ENCODE measurements at regions not wholly inside any gene's neighbourhood (a gene's known extent, or its start where the extent isn't known, plus 50 kb on each side); places are given as distances from the start of the nearest gene placed in this dataset.

DNA sequence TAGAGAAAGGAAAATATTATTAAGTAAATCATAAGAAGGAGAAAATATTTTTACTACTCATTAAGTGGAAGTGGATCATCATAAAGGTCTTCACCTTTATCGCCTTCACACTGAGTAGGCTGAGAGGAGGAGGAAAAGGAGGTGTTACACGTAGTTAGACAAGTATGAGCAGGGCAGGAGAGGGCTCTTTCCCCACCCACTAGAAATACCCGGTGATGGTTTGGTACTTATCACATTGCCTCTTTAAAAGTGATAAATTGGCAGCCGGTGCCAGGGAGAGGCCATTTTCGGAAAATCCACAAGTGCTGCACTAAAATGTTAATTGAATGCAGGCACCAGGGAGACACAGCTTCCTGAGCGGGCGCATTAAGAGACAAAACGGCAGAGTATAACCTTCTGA is 598.7 kb upstream of the SOX11 start:
- H3K27me3 Mint-ChIP-seq = no peaks in the 10 kb centered on the region

DNA sequence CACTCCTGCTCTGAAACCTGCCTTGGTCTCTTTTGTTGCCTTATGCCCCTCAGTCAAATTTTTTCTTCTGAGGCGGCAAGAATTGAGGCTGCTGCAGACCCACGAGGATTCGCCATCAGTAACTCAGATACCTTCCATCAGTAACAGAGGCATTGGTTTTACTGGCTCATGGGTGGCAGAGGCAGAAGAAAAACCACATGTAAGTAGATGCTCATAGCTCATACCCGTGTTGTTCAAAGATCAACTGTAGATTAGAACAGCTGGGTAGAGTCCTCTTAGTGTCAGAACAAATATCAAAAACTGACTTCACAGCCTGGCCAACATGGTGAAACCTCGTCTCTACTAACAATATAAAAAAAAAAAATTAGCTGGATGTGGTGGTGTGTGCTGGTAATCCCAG is 598.0 kb upstream of the SOX11 start:
- no peaks in the 10 kb centered on the region for H3K36me3 Mint-ChIP-seq (ENCODE audit: low read depth)
- H3K27me3 Mint-ChIP-seq = no peaks in the 10 kb centered on the region
- POLR2A ChIA-PET = no interaction called here
- H3K4me3 Mint-ChIP-seq = no peak overlapping the region
- DNase-seq = no peak
- ATAC-seq (ENCODE audit: low read depth) = no peak
- H3K4me1 Mint-ChIP-seq = no peaks in the 10 kb centered on the region
- TF ChIP-seq, protein P1, sequence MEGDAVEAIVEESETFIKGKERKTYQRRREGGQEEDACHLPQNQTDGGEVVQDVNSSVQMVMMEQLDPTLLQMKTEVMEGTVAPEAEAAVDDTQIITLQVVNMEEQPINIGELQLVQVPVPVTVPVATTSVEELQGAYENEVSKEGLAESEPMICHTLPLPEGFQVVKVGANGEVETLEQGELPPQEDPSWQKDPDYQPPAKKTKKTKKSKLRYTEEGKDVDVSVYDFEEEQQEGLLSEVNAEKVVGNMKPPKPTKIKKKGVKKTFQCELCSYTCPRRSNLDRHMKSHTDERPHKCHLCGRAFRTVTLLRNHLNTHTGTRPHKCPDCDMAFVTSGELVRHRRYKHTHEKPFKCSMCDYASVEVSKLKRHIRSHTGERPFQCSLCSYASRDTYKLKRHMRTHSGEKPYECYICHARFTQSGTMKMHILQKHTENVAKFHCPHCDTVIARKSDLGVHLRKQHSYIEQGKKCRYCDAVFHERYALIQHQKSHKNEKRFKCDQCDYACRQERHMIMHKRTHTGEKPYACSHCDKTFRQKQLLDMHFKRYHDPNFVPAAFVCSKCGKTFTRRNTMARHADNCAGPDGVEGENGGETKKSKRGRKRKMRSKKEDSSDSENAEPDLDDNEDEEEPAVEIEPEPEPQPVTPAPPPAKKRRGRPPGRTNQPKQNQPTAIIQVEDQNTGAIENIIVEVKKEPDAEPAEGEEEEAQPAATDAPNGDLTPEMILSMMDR (IDR thresholded peaks at IDR 0.05) = no peak
- CTCF ChIA-PET = no interaction called here
- intact Hi-C loops (cut with micrococcal nuclease) = no loop called here
- peaks cover 2% of the 10 kb centered on the region for H3K9me3 Mint-ChIP-seq
- H3K27ac Mint-ChIP-seq = no peak overlapping the region

More for the DNA sequence above, 598.7 kb upstream of the SOX11 start:
- DNase-seq (no peak), ATAC-seq (ENCODE audit: low read depth) (no peak)
- POLR2A ChIA-PET = no interaction called here
- H3K4me1 Mint-ChIP-seq = no peaks in the 10 kb centered on the region
- intact Hi-C loops (cut with micrococcal nuclease) = no loop called here
- no peak overlapping the region for H3K4me3 Mint-ChIP-seq
- peaks cover 2% of the 10 kb centered on the region for H3K9me3 Mint-ChIP-seq
- TF ChIP-seq, protein P1 (IDR thresholded peaks at IDR 0.05) = no peak
- H3K36me3 Mint-ChIP-seq (ENCODE audit: low read depth) = no peaks in the 10 kb centered on the region
- CTCF ChIA-PET = no interaction called here
- H3K27ac Mint-ChIP-seq = no peak overlapping the region

DNA sequence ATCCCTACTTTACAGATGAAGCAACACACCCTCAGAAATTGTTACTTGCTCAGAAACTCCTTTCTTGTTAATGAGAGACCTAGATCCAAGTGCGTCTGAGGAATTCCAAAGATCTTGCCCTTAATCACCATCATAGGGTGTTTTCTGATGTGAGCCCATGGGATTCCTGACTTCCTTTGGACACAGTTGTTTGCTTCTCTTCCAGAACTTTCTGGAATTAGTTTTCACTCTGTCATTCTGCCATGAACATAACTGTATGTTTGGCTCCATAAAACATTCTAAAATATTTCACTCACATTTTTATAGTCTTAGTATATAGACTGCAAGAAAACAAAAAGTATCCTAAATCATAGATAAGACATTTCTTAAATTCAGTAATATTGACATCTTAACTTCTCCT is 593.9 kb upstream of the SOX11 start:
- POLR2A ChIA-PET = no interaction called here

DNA sequence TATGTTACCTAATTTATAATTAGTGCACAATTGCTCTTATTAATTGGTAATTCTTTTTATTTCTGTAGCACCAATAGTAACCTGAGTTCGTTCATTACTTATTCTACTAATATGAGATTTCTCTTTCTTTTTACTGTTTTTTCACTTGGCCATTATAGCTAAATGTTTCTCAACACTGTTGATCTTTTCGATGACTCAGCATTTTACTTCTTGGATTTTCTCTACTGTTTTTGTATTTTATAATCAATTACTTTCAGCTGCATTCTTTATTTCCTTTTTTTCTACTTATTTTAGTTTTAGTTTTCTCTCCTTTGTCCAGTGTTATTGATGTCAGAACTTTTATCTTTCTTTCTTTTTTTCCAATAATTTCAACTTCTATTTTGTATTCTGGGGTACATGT is 589.4 kb upstream of the SOX11 start:
- TF ChIP-seq, protein P1 (IDR thresholded peaks at IDR 0.05) = no peak
- H3K36me3 Mint-ChIP-seq (ENCODE audit: low read depth) = no peaks in the 10 kb centered on the region
- no peak for ATAC-seq (ENCODE audit: low read depth)
- intact Hi-C loops (cut with micrococcal nuclease) = no loop called here
- no peak overlapping the region for H3K27ac Mint-ChIP-seq
- no peak for DNase-seq
- H3K27me3 Mint-ChIP-seq = no peaks in the 10 kb centered on the region
- ChIA-PET CTCF (no interaction called here), POLR2A (no interaction called here)
- H3K4me1 Mint-ChIP-seq = no peaks in the 10 kb centered on the region
- no peak overlapping the region for H3K4me3 Mint-ChIP-seq
- peaks cover 12% of the 10 kb centered on the region for H3K9me3 Mint-ChIP-seq

More for the DNA sequence above, 593.9 kb upstream of the SOX11 start:
- Mint-ChIP-seq H3K27me3 (no peaks in the 10 kb centered on the region), H3K4me3 (no peak overlapping the region), H3K9me3 (peaks cover 5% of the 10 kb centered on the region), H3K36me3 (ENCODE audit: low read depth) (no peaks in the 10 kb centered on the region), H3K27ac (no peak overlapping the region), H3K4me1 (no peaks in the 10 kb centered on the region)
- CTCF ChIA-PET = no interaction called here
- DNase-seq = no peak
- intact Hi-C loops (cut with micrococcal nuclease) = no loop called here
- TF ChIP-seq, protein P1 (IDR thresholded peaks at IDR 0.05) = no peak
- ATAC-seq (ENCODE audit: low read depth) = no peak

DNA sequence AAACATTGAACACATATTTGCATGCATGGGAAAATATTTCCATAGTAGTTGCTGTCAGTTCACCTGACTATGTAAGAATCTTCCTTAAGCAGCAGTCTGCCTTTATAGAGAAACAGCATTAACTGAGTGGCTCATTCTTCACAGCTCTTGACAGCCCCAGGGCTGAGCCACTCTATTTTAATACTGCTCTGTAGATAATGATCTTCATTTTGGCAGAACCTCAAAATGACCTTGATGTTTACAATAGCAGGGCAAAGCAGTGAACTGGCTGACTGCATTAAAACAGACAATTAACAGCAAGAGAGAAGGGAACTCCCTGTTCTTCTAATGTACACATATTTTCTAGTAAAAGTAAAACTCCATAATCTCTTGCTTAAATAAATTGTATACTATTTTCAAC is 580.6 kb upstream of the SOX11 start:
- Mint-ChIP-seq H3K27me3 (no peaks in the 10 kb centered on the region), H3K27ac (no peak overlapping the region), H3K4me1 (no peaks in the 10 kb centered on the region), H3K4me3 (no peak overlapping the region), H3K9me3 (peaks cover 11% of the 10 kb centered on the region), H3K36me3 (ENCODE audit: low read depth) (no peaks in the 10 kb centered on the region)
- DNase-seq (no peak), ATAC-seq (ENCODE audit: low read depth) (no peak)
- ChIA-PET CTCF (no interaction called here), POLR2A (no interaction called here)
- TF ChIP-seq, protein P1 (IDR thresholded peaks at IDR 0.05) = no peak
- intact Hi-C loops (cut with micrococcal nuclease) = no loop called here

Measured in activated B cell treated with CpG ODN at 0.5 μM for 24 hours (primary cell).